Skeletal muscle tissue (tissue), 3 donors: ENCODE measurements at regions not wholly inside any gene's neighbourhood (a gene's known extent, or its start where the extent isn't known, plus 50 kb on each side); places are given as distances from the start of the nearest gene placed in this dataset.
"Not testable (repeated sequence)": the region's sequence is repeated elsewhere in the genome, so short reads cannot be mapped to it uniquely, and the experiment has no call there.

Source experiments
- H3K27ac ChIP-seq: one replicate; pipeline ENCODE4 v1.7.0; 2013; ENCODE audit warnings: mild to moderate bottlenecking, low read depth, low read length, inconsistent platforms
- H3K27me3 ChIP-seq, 3 donors: one replicate each; pipeline ENCODE4 v1.7.0; 2013; ENCODE audit warnings: low read length in 3 of 3; ENCODE audit not compliant: control insufficient read depth in 3 of 3, insufficient read depth in 3 of 3
- H3K36me3 ChIP-seq, 3 donors: one replicate each; pipeline ENCODE4 v1.7.0; 2013; ENCODE audit warnings: low read length in 3 of 3; ENCODE audit not compliant: control insufficient read depth in 3 of 3, insufficient read depth in 3 of 3
- H3K4me1 ChIP-seq, 3 donors: one replicate each; pipeline ENCODE4 v1.7.0; 2013; ENCODE audit warnings: low read length in 3 of 3, mild to moderate bottlenecking in 3 of 3; ENCODE audit not compliant: control insufficient read depth in 3 of 3, insufficient read depth in 3 of 3
- H3K4me3 ChIP-seq, 3 donors: one replicate each; pipeline ENCODE4 v1.7.0; 2013; ENCODE audit warnings: low read length in 3 of 3
- H3K9ac ChIP-seq, 3 donors: one replicate each; pipeline ENCODE4 v1.7.0; 2013; ENCODE audit warnings: low read length in 3 of 3, mild to moderate bottlenecking in 3 of 3, moderate library complexity in 2 of 3, low read depth in 1 of 3
- H3K9me3 ChIP-seq, 3 donors: one replicate each; pipeline ENCODE4 v1.7.0; 2013; ENCODE audit warnings: low read length in 3 of 3; ENCODE audit not compliant: control insufficient read depth in 3 of 3
- donor health status: Osteomylitis.

DNA sequence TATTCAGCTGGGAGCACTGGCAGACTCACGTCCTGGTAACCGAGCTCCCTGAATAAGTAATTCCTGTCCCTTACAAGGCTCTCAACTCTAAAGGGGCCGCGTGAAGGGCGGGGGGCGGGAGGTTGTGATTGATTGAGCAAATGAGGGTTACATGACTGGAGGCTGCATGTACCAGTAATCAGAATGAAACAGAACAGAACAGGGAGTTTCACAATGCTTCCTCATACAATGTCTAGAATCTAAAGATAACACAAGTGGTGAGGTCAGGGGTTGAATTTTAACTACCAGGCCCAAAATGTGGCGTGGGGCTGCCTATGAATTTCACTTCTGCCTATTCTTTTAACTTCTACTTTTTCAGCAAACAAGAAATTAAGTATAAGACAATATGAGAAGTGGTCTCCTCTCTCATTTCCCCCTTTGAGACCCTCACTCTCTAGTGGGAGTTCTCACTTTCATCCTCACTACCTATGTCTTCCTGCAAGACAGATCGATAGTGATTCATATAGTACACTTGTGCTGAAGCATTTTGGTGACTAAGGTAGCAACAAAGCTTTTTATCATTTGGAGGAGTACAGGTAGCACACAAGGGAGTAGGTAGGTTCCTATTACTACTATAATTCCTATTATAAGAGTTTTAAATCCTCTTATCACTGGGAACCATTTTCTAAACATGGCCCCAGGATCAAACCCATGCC lies 239.8 kb downstream of the KTN1 start:
- H3K9me3 ChIP-seq = peaks cover 0 to 6% (median 5%) of the 10 kb centered on the region in 3 donors
- H3K27me3 ChIP-seq = no peaks in the 10 kb centered on the region
- no peaks in the 10 kb centered on the region for H3K4me1 ChIP-seq

DNA sequence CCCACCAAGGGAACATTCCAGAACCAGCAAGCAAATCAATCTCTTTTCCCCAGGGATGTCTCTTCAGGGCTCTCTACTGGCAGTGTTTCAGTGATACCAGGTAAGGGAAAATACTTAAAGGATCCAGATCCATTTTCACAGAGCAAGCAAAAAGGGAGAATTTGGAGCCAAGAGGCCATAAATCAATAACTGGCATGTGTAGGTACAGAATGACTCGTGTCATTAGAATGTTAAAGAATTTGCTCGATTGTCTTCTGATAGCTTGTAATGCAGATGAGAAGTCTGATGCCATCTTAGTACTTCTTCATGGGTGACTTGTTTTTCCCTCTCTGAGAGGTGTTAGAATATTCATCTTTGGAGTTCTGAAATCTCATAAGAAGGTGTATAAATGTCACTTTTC lies 242.9 kb downstream of the KTN1 start:
- Histone ChIP-seq H3K36me3 (no peaks in the 10 kb centered on the region), H3K27me3 (no peaks in the 10 kb centered on the region), H3K27ac (no peak overlapping the region), H3K9ac (no peak overlapping the region), H3K4me3 (no peak overlapping the region), H3K9me3 (peaks cover 0 to 6% (median 0%) of the 10 kb centered on the region in 3 donors), H3K4me1 (no peaks in the 10 kb centered on the region)

More for the DNA sequence above, 239.8 kb downstream of the KTN1 start:
- Histone ChIP-seq H3K27ac (no peak overlapping the region), H3K9ac (no peak overlapping the region), H3K36me3 (no peaks in the 10 kb centered on the region), H3K4me3 (no peak overlapping the region)

DNA sequence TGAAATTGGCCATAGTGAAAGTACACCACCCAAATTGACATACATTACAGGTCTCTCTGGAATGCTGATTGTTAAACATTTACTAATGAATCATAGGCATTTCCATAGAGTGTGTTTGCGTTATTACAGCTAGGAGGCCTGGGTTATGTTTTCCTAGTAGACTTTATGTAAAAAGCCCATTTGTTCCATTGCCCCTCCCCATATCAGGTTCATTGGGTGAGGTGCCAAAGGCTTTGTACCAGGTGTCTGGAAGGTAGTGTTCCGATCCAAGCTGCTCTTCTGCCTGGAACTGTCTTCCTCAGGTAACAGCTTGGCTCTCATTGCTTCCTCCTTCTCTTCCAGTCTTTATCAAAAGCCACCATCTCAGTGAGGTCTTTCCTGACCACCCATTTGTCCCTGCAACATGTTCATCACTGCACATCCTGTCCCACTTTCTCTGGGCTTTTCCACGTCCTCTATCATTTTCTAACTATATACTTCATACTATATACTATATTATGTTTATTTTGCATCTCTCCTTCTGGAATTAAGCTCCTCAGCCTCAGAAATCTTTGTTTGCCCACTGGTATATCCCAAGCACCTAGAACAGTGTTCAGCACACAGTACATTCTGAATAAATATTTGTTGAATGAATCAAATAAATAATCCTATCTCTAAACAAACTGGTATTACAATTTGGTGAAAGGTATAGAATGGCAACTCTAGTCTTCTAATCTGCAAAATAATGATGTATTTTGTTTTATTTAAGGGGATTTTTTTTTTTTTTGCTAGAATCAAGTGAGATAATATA lies 252.3 kb downstream of the KTN1 start:
- H3K27ac ChIP-seq = no peak overlapping the region
- H3K4me3 ChIP-seq = no peak overlapping the region
- H3K9me3 ChIP-seq = no peaks in the 10 kb centered on the region
- H3K27me3 ChIP-seq = no peaks in the 10 kb centered on the region
- no peak overlapping the region for H3K9ac ChIP-seq
- H3K36me3 ChIP-seq = no peaks in the 10 kb centered on the region
- no peaks in the 10 kb centered on the region for H3K4me1 ChIP-seq

DNA sequence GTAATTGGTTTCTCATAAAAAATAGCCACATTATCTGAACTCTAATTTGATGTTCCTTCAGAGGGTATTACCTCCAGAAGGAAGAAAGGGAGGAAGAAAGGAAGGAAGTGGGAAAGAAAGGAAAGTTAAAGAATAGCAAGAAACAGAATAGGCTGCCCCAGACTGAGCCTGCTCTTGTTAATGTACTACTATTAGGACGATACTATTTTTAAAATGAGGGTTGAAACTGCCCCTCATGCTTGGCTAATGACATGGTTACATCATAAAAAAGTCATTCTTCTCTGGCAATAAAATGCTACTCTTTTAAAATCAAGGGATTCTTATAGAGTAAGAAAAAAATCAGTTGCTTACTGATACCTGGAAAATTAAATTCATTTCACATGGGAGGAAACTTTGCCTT lies 253.0 kb downstream of the KTN1 start:
- Histone ChIP-seq H3K27ac (no peak overlapping the region), H3K4me1 (no peaks in the 10 kb centered on the region), H3K4me3 (no peak overlapping the region), H3K9me3 (no peaks in the 10 kb centered on the region), H3K36me3 (no peaks in the 10 kb centered on the region), H3K9ac (no peak overlapping the region), H3K27me3 (no peaks in the 10 kb centered on the region)

DNA sequence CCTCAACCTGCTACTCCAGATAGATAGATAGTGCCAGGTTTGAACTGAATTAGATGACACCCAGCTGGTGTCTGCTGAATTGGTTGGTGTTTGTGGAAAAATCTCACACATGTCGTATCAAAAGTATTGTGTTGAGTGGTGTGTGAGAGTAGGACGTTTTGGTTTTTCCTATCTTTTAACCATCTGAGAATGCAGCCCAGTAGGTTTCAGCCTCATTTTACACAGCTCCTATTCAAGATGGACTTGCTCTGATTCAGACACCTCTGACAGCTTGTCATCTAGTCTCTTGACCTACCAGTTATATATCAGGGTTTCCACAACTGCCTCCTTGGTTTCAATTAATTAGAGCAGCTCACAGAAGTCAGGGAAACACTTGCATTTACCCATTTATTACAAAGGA lies 254.4 kb downstream of the KTN1 start:
- Histone ChIP-seq H3K4me1 (no peaks in the 10 kb centered on the region), H3K27me3 (no peaks in the 10 kb centered on the region), H3K9me3 (no peaks in the 10 kb centered on the region), H3K4me3 (no peak overlapping the region), H3K36me3 (no peaks in the 10 kb centered on the region), H3K9ac (no peak overlapping the region), H3K27ac (no peak overlapping the region)

DNA sequence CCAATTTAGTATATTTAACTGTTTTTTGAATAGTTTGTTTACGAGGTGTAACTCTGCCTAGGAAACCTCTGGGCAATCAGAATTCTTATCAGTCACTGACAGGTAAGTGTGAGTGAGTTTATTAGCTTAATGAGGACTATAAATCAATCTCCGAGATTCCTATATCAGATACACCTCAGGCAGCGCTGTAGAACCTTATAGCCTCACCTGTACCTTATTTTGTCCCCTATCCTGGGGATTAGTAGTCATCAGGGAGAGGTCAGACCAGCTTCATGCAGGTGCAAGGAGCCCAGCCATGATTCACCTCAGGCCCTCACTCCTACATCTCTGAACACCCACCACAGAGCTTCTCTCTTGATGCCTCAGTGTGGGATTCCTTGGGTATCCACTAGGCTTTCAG lies 256.0 kb downstream of the KTN1 start:
- no peaks in the 10 kb centered on the region for H3K27me3 ChIP-seq
- no peaks in the 10 kb centered on the region for H3K9me3 ChIP-seq
- no peak overlapping the region for H3K4me3 ChIP-seq
- no peaks in the 10 kb centered on the region for H3K36me3 ChIP-seq
- H3K9ac ChIP-seq = no peak overlapping the region
- H3K27ac ChIP-seq = no peak overlapping the region
- H3K4me1 ChIP-seq = no peaks in the 10 kb centered on the region

DNA sequence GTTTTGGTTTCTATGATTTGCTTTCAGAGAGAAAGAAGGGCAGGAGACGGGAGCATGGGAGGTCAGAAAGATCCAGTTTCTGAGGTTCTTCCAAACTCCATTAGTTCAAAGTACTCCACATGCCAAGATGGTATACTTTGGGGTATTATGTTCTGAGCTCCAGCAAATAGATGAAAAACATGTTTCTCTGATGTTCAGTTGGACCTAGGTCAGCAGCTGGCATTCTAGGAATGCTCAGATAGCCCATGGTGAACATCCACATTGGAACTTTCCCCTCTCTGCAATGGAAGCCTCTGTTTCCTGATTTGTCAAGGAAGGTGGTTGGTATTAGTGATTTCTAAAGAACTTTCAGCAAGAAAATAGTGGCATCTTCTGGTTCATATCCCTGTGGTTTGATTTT lies 257.5 kb downstream of the KTN1 start:
- no peaks in the 10 kb centered on the region for H3K9me3 ChIP-seq
- no peak overlapping the region for H3K4me3 ChIP-seq
- no peaks in the 10 kb centered on the region for H3K4me1 ChIP-seq
- no peak overlapping the region for H3K27ac ChIP-seq
- no peak overlapping the region for H3K9ac ChIP-seq
- H3K27me3 ChIP-seq = no peaks in the 10 kb centered on the region
- no peaks in the 10 kb centered on the region for H3K36me3 ChIP-seq

DNA sequence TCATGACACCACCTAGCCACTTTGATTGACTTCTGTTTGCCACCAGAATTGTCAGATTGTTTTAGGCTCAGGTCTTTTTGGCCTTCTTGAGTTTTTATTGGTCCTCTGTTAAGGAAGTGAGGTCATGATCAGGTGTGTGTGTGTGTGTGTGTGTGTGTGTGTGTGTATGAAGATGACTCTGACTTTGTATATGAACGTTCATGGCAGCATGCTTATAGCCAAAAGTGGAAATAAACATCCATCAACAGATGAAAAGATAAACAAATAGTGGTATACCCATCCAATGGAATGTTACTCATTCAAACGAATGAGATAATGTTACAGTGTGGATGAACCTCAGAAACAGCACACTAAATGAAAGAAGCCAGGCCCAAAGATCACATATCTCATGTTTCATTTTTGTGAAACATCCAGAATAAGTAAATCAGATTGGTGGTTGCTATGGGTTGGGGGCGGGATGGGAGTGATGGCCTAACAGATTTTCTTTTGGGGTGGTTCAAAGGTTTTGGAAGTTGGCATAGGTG lies 258.6 kb downstream of the KTN1 start:
- no peaks in the 10 kb centered on the region for H3K36me3 ChIP-seq
- H3K27ac ChIP-seq = no peak overlapping the region
- no peaks in the 10 kb centered on the region for H3K9me3 ChIP-seq
- no peaks in the 10 kb centered on the region for H3K4me1 ChIP-seq
- no peak overlapping the region for H3K4me3 ChIP-seq
- no peak overlapping the region for H3K9ac ChIP-seq
- no peaks in the 10 kb centered on the region for H3K27me3 ChIP-seq

DNA sequence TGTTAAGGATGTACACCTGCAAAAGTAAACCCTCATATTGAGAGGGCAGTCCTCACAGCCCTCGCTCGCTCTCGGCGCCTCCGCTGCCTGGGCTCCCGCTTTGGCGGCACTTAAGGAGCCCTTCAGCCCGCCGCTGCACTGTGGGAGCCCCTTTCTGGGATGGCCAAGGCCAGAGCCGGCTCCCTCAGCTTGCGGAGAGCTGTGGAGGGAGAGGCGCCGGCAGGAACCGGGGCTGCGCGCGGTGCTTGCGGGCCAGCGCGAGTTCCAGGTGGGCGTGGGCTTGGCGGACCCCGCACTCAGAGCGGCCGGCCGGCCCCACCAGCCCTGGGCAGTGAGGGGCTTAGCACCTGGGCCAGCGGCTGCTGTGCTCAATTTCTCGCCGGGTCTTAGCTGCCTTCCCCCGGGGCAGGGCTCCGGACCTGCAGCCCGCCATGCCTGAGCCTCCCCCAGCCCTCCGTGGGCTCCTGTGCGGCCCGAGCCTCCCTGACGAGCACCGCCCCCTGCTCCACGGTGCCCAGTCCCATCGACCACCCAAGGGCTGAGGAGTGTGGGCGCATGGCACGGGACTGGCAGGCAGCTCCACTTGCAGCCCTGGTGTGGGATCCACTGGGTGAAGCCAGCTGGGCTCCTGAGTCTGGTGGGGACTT lies 259.4 kb downstream of the KTN1 start:
- H3K4me1 ChIP-seq, H3K27ac ChIP-seq, H3K27me3 ChIP-seq, H3K9me3 ChIP-seq, H3K36me3 ChIP-seq, H3K4me3 ChIP-seq, H3K9ac ChIP-seq: not testable (repeated sequence)

DNA sequence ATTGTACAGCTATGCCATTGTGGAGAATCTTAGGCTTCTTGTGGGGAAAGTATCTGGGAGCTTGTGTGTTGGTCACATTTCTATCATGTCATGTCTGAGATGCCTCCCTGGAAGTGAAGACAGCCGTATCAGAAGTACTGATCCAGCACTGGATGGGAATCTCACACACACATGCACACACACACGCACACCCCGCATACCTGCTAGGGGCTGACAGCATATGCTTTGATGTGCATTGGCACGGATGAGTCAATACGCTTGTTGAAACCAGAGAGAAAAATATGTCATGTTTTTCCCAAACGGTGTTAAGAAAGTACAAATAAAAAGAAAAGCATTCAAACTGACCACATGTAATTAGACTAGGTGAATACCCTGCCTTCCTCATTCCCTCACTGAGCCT lies 260.8 kb downstream of the KTN1 start:
- no peaks in the 10 kb centered on the region for H3K36me3 ChIP-seq
- no peaks in the 10 kb centered on the region for H3K4me1 ChIP-seq

More for the DNA sequence above, 260.8 kb downstream of the KTN1 start:
- Histone ChIP-seq H3K27me3 (no peaks in the 10 kb centered on the region), H3K4me3 (no peak overlapping the region), H3K27ac (no peak overlapping the region), H3K9me3 (peaks cover 0 to 3% (median 0%) of the 10 kb centered on the region in 3 donors), H3K9ac (no peak overlapping the region)
